ENCODE measurements at regions not wholly inside any gene's neighbourhood (a gene's known extent, or its start where the extent isn't known, plus 50 kb on each side); places are given as distances from the start of the nearest gene placed in this dataset.

DNA sequence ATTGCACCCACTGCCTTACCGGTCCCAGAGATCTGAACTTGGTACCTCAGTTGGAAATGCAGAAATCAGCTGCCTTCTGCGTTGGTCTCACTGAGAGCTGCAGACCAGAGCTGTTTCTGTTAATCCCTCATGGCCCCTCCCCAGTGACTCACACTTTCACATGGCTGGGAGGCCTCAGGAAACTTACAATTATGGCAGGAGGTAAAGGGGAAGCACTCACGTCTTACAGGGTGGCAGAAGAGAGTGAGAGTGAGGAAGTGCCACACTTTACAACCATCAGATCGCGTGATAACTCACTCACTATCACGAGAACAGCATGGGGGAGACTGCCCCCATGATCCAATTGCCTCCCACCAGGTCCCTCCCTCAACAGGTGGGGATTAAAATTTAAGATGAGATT is 648.5 kb downstream of the MTRR start:
- CTCF ChIA-PET (ENCODE audit: partially characterized antibody), result interaction anchor here (0.6 kb wide), 1 partner anchor 56 kb away, joined by 3 read pairs; no protein-coding TSS in a partner anchor
- Histone ChIP-seq H4K20me1 (replicated peaks in 1 of 2; ENCODE audit: control insufficient read depth in 1 of 2, insufficient read depth in 2 of 2, low read length in 2 of 2) (no peaks in the 10 kb centered on the region), H3K4me1 (replicated peaks in 1 of 4; ENCODE audit: control insufficient read depth in 3 of 4, insufficient read depth in 4 of 4, low read length in 3 of 4) (0 out of 7 replicates have a peak, but pooled peaks cover 0 to 2% (median 0%) of the 10 kb centered on the region in 4 experiments), H3K23me2 (ENCODE audit: low read depth, low read length) (no peaks in the 10 kb centered on the region; the same call in 1 of the 2 replicates), H2BK20ac (ENCODE audit: low read length) (no peak overlapping the region), H3K4me2 (ENCODE audit: insufficient read depth in 1 of 2, low read depth in 2 of 2, low read length in 2 of 2) (no peak overlapping the region), H4K8ac (ENCODE audit: extremely low read depth, insufficient read depth, low read length) (no peak overlapping the region), H3K36me3 (ENCODE audit: control insufficient read depth in 2 of 4, insufficient read depth in 4 of 4, low read length in 3 of 4) (no peaks in the 10 kb centered on the region), H2BK120ac (replicated peaks; ENCODE audit: low read depth, low read length) (no peak overlapping the region), H3K56ac (replicated peaks; ENCODE audit: insufficient read length, low read depth, low read length) (no peak overlapping the region), H3K23ac (ENCODE audit: insufficient read length) (no peak overlapping the region), H3K4me3 (ENCODE audit: extremely low read depth in 1 of 4, insufficient read depth in 2 of 4, low read depth in 3 of 4, low read length in 4 of 4) (no peak overlapping the region), H3K9me3 (ENCODE audit: insufficient read depth in 2 of 2, low read depth in 1 of 2, low read length in 1 of 2) (no peaks in the 10 kb centered on the region), H2AK5ac (ENCODE audit: low read depth, low read length) (no peak overlapping the region), H3K79me1 (ENCODE audit: low read depth, low read length) (no peaks in the 10 kb centered on the region), H3K27ac (ENCODE audit: low read depth, low read length) (no peak overlapping the region), H4K5ac (ENCODE audit: insufficient read length, low read depth, low read length) (no peak overlapping the region), H4K91ac (replicated peaks; ENCODE audit: insufficient read length, low read length) (no peak overlapping the region), H2BK12ac (ENCODE audit: low read depth, low read length) (no peak overlapping the region), H3K18ac (ENCODE audit: extremely low read depth, low read length) (no peak overlapping the region), H3K14ac (ENCODE audit: insufficient read length) (no peak overlapping the region), H2AFZ (ENCODE audit: low read length) (peak overlapping the region; percentile 92), H3K4ac (replicated peaks; ENCODE audit: insufficient read length, low read depth, low read length) (no peak overlapping the region), H3K79me2 (ENCODE audit: control insufficient read depth in 1 of 2, insufficient read depth in 2 of 2, low read length in 2 of 2) (no peaks in the 10 kb centered on the region), H2BK5ac (ENCODE audit: low read depth, low read length) (no peak overlapping the region), H3K9ac (replicated peaks in 1 of 4; ENCODE audit: extremely low read depth in 1 of 4, low read depth in 3 of 4, low read length in 3 of 4) (no peak overlapping the region), H3K27me3 (replicated peaks in 1 of 4; ENCODE audit: control insufficient read depth in 3 of 4, extremely low read depth in 1 of 4, insufficient read depth in 3 of 4, low read length in 3 of 4) (no peaks in the 10 kb centered on the region), H2BK15ac (ENCODE audit: low read length) (no peak overlapping the region)
- POLR2A ChIA-PET (ENCODE audit: partially characterized antibody), result no interaction called here
- 76% methylated on average over 6 of the region's 6 CpGs; no CpG with 5 or more reads in 1 of the 2 experiments for WGBS, 2 experiments (ENCODE audit: extremely low coverage in 1 of 2, insufficient coverage in 1 of 2, insufficient read length in 1 of 2, insufficient replicate concordance in 2 of 2, low coverage in 1 of 2, low lambda C conversion rate in 2 of 2, missing lambda C conversion rate in 1 of 2)
- no peak for DNase-seq (ENCODE audit: low read depth in 1 of 2, low spot score in 2 of 2)
- no peak for FAIRE-seq
- no peak for TF ChIP-seq POLR2A (IDR thresholded peaks at IDR 0.05; ENCODE audit: control extremely low read depth in 1 of 2, low read depth in 2 of 2, low read length in 2 of 2)
- TF ChIP-seq, protein P1, sequence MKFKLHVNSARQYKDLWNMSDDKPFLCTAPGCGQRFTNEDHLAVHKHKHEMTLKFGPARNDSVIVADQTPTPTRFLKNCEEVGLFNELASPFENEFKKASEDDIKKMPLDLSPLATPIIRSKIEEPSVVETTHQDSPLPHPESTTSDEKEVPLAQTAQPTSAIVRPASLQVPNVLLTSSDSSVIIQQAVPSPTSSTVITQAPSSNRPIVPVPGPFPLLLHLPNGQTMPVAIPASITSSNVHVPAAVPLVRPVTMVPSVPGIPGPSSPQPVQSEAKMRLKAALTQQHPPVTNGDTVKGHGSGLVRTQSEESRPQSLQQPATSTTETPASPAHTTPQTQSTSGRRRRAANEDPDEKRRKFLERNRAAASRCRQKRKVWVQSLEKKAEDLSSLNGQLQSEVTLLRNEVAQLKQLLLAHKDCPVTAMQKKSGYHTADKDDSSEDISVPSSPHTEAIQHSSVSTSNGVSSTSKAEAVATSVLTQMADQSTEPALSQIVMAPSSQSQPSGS (IDR thresholded peaks at IDR 0.05; ENCODE audit: low read length), result no peak

Data from H1 (cell line).